GM12878 (cell line): ENCODE measurements at regions not wholly inside any gene's neighbourhood (a gene's known extent, or its start where the extent isn't known, plus 50 kb on each side); places are given as distances from the start of the nearest gene placed in this dataset.

Source experiments
- ATAC-seq: fragments of 200-7000 bp; cut with Tn5 transposase; 3 replicates; pipeline ENCODE4 v1.9.1; 2020; ENCODE audit warnings: mild to moderate bottlenecking, moderate library complexity
- BruUV-seq: library from RNA; stranded (reverse); fragments of 400-500 nt; replicated peaks from 2 replicates; lab custom pipeline; 2021; lab: Mats Ljungman, UMichigan
- CTCF ChIA-PET: fragments of 300-600 bp; sonication (Branson Sonifier 250); formaldehyde crosslinking; extraction: SDS; loops from one replicate; lab custom pipeline; 2021; ENCODE audit warnings: inconsistent platforms; lab: Yijun Ruan, JAX
- POLR2A ChIA-PET: fragments of 350-600 bp; formaldehyde crosslinking; extraction: SDS; loops from one replicate; lab custom pipeline; 2021; ENCODE audit warnings: inconsistent platforms; lab: Charles Lee
- RAD21 ChIA-PET: fragments of 300-600 bp; sonication (Branson Sonifier 250); formaldehyde crosslinking; loops from one replicate; lab custom pipeline; 2023; ENCODE audit warnings: antibody characterized with exemption; ENCODE audit not compliant: unreplicated experiment; lab: Charles Lee
- SMC1A ChIA-PET: fragments of 300-600 bp; sonication (Branson Sonifier 250); formaldehyde crosslinking; loops from one replicate; lab custom pipeline; 2023; ENCODE audit not compliant: unreplicated experiment, uncharacterized antibody; lab: Charles Lee
- DNase-seq: peaks from one replicate; pipeline ENCODE4 v3.0.0-alpha.2; 2011; ENCODE audit warnings: low read depth, low spot score
- FAIRE-seq: peaks from 3 replicates; lab custom pipeline; 2011; peaks lifted over from hg19 to GRCh38; lab: Jason Lieb, UNC
- H2AFZ ChIP-seq: 2 replicates; pipeline ENCODE4 v1.6.0; 2011; ENCODE audit warnings: low read depth, low read length, control low read depth; ENCODE audit not compliant: control insufficient read depth
- H3K27ac ChIP-seq: 2 replicates; pipeline ENCODE4 v1.5.1; 2011; ENCODE audit warnings: control low read depth; ENCODE audit not compliant: control insufficient read depth, insufficient read depth
- H3K27me3 ChIP-seq, 2 experiments: replicated peaks in 1 of 2; 2 replicates each; pipeline versions ENCODE4 v1.6.0 to v1.6.1; 2011; ENCODE audit warnings: low read length in 1 of 2; ENCODE audit not compliant: control insufficient read depth in 2 of 2, insufficient read depth in 2 of 2
- H3K36me3 ChIP-seq, 2 experiments: 2 replicates each; pipeline ENCODE4 v1.5.1; 2011; ENCODE audit warnings: low read length in 1 of 2; ENCODE audit not compliant: control insufficient read depth in 2 of 2, insufficient read depth in 2 of 2
- H3K4me1 ChIP-seq: 2 replicates; pipeline ENCODE4 v1.6.1; 2011; ENCODE audit warnings: mild to moderate bottlenecking, low read length, moderate library complexity, mixed read lengths; ENCODE audit not compliant: control insufficient read depth, insufficient read depth
- H3K4me2 ChIP-seq: 2 replicates; pipeline ENCODE4 v1.6.0; 2011; ENCODE audit warnings: control low read depth; ENCODE audit not compliant: control insufficient read depth, insufficient read depth
- H3K4me3 ChIP-seq: fragments of 200-600 bp; sonication (generic); 2 replicates; pipeline ENCODE4 v1.5.1; 2016
- H3K79me2 ChIP-seq: 2 replicates; pipeline ENCODE4 v1.6.0; 2011; ENCODE audit warnings: low read length; ENCODE audit not compliant: control insufficient read depth, insufficient read depth
- H3K9ac ChIP-seq: 2 replicates; pipeline ENCODE4 v1.8.0; 2011; ENCODE audit warnings: low read length, control low read depth, mixed read lengths; ENCODE audit not compliant: control insufficient read depth, insufficient read depth
- H3K9me3 ChIP-seq: replicated peaks from 3 replicates; pipeline ENCODE4 v1.5.1; 2011; ENCODE audit warnings: mild to moderate bottlenecking, low read length; ENCODE audit not compliant: control insufficient read depth, insufficient read depth
- H4K20me1 ChIP-seq: 2 replicates; pipeline ENCODE4 v1.6.0; 2011; ENCODE audit not compliant: control insufficient read depth, insufficient read depth
- BACH1 ChIP-seq: fragments of 450-650 bp; IDR thresholded peaks from 2 replicates; pipeline ENCODE4 v1.6.1; 2017; ENCODE audit warnings: mild to moderate bottlenecking, borderline replicate concordance
- BRCA1 ChIP-seq: IDR thresholded peaks from 2 replicates; pipeline ENCODE4 v1.6.1; 2011; ENCODE audit warnings: low read depth, low read length, improper control_type of control experiment
- ESRRA ChIP-seq: IDR thresholded peaks from 2 replicates; pipeline ENCODE4 v1.6.1; 2012; ENCODE audit warnings: mild to moderate bottlenecking, low read length, improper control_type of control experiment
- KDM1A ChIP-seq: fragments of 200-600 bp; sonication (generic); IDR thresholded peaks from 2 replicates; pipeline ENCODE4 v1.6.1; 2016; ENCODE audit warnings: borderline replicate concordance
- NRF1 ChIP-seq: conservative IDR thresholded peaks from 2 replicates; pipeline ENCODE4 v1.6.1; 2011; ENCODE audit warnings: mild to moderate bottlenecking, low read depth, low read length, improper control_type of control experiment
- POU2F2 ChIP-seq: IDR thresholded peaks from 3 replicates; pipeline ENCODE4 v1.6.1; 2011; ENCODE audit warnings: low read depth, mild to moderate bottlenecking, low read length, borderline replicate concordance
- WGBS: methylation state at CpG from one replicate; pipeline ENCODE4 v1.1.6; 2016; ENCODE audit warnings: low lambda C conversion rate; ENCODE audit not compliant: insufficient replicate concordance, insufficient coverage; ENCODE audit errors: missing lambda C conversion rate; 5-methylcytosine and 5-hydroxymethylcytosine counted together
- in situ Hi-C: fragments of 300-500 bp; cut with MboI; formaldehyde crosslinking; loops from 9 replicates; pipeline ENCODE4 v1.14.3; 2018; ENCODE audit warnings: mixed read lengths
- intact Hi-C: fragments of 100-400 bp; cut with micrococcal nuclease; formaldehyde crosslinking; loops from one replicate; pipeline ENCODE4 v1.14.2; 2022; ENCODE audit not compliant: unreplicated experiment
- TF ChIP-seq, protein P1 (sequence below): fragments of 150-350 bp; IDR thresholded peaks from 2 replicates; pipeline ENCODE4 v1.6.1; 2014; ENCODE audit warnings: mild to moderate bottlenecking, low read depth, low read length

DNA sequence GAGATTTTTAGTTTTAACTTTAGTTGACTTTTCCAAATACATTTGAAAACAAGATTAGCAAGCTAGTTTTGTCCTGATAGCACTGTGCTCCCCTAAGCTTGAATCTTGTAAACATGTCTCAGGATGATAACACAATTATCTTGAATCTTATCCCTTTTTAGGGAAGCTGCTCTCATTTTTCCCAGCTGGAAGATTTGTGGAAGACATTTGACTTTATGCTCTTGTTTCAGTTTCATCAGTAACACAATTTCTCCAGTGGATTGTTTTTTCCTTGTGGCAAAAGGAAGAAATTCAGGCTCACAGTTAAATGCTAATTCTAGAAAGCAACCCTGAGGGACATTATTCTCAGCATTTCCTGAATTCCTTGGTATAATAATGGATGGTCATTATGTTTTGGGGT lies 88.8 kb downstream of the CDC7 start (continued):
- TF ChIP-seq BRCA1 (no peak), POU2F2 (no peak), KDM1A (no peak), NRF1 (no peak)
- TF ChIP-seq, protein P1, sequence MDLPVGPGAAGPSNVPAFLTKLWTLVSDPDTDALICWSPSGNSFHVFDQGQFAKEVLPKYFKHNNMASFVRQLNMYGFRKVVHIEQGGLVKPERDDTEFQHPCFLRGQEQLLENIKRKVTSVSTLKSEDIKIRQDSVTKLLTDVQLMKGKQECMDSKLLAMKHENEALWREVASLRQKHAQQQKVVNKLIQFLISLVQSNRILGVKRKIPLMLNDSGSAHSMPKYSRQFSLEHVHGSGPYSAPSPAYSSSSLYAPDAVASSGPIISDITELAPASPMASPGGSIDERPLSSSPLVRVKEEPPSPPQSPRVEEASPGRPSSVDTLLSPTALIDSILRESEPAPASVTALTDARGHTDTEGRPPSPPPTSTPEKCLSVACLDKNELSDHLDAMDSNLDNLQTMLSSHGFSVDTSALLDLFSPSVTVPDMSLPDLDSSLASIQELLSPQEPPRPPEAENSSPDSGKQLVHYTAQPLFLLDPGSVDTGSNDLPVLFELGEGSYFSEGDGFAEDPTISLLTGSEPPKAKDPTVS = no peak

DNA sequence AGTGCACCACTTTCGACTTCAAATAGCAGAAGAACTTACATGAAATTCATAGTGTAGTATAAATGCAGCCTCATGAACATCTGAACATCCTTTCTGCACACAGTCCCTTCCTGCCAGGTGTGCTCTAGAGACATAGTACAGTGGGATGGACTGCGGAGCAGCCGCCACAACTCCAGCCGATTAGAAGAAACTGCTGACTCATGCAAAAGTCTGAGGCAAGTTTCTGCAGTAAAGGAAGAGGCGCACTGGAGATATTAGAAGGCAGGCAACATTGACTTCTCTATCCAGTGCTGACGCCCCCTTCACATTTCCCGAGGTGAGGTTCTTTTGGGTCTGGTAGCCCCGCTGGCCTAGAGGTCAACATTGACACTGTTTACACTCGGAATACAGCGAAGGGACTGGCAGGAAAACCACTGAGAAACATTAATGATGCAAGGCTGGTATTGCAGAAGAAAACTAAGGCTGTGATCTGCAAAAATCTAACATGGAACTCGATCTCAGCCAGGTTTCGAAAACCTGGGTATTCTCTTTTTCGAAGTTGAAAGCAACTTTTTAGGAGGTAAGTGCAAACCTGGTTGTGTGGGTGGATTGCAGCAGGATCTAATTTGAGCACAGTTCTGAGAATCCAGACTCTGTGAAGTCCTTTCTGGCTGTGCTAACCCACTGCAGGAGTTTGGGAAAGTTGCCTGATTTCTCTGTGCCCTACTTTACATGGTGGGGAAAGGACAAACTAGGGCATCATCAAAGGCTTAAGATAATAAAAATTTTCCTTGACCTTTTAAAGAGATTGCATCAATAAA lies 90.7 kb downstream of the CDC7 start:
- Histone ChIP-seq H3K79me2 (no peaks in the 10 kb centered on the region), H3K27ac (no peak overlapping the region), H3K9me3 (no peaks in the 10 kb centered on the region), H3K36me3 (no peaks in the 10 kb centered on the region), H4K20me1 (no peaks in the 10 kb centered on the region), H2AFZ (peak overlapping the region; percentile 15), H3K4me2 (peak overlapping the region; percentile 42; the same call in 1 of the 2 replicates), H3K4me3 (no peak overlapping the region), H3K4me1 (peaks cover 6% of the 10 kb centered on the region; the same call in 1 of the 2 replicates), H3K9ac (no peak overlapping the region), H3K27me3 (no peaks in the 10 kb centered on the region; a peak in 1 of 4 replicates)
- ChIA-PET CTCF (no interaction called here), RAD21 (no interaction called here), SMC1A (interaction anchor here (1.1 kb wide), 1 partner anchor 13 kb away, joined by 3 read pairs; no protein-coding TSS in a partner anchor), POLR2A (no interaction called here)
- DNase-seq (no peak), ATAC-seq (no peak), FAIRE-seq (no peak)
- 34% methylated on average over 13 of the region's 13 CpGs for WGBS
- no TSS peak for BruUV-seq
- in situ Hi-C loops = no loop called here
- intact Hi-C loops = no loop called here
- no peak for TF ChIP-seq ESRRA
- TF ChIP-seq BACH1 = peak; percentile 30; the same call in 1 of the 2 replicates
